Stimulated activated CD8-positive, alpha-beta memory T cell treated with anti-CD3 and anti-CD28 coated beads, Interleukin-4, amount 100 ng/mL, for 48 hours (primary cell): ENCODE measurements at regions not wholly inside any gene's neighbourhood (a gene's known extent, or its start where the extent isn't known, plus 50 kb on each side); places are given as distances from the start of the nearest gene placed in this dataset.
"Not testable (repeated sequence)": the region's sequence is repeated elsewhere in the genome, so short reads cannot be mapped to it uniquely, and the experiment has no call there.

ENCODE experiments used
- DNase-seq: peaks from one replicate; pipeline ENCODE4 v3.0.0-alpha.2; 2020

DNA sequence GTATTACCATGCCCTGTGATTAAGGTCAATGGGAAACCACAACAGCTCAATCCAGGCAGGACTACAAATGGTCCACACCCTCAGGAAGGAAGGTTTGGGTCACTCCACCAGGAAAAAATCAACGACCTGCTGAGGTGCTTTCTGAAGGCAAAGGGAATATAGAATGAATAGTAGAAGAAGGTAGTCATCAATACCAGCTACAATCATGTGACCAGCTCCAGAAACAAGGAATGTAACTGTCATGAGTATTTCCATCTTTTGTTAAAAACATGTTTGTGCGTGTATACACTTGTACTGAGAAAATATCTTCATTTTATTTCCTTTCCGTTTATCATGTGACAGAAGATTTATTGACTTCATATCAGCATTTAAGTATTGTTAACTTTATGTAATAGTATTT lies 2028.6 kb upstream of the PCDH20 start:
- DNase-seq, result not testable (repeated sequence)

DNA sequence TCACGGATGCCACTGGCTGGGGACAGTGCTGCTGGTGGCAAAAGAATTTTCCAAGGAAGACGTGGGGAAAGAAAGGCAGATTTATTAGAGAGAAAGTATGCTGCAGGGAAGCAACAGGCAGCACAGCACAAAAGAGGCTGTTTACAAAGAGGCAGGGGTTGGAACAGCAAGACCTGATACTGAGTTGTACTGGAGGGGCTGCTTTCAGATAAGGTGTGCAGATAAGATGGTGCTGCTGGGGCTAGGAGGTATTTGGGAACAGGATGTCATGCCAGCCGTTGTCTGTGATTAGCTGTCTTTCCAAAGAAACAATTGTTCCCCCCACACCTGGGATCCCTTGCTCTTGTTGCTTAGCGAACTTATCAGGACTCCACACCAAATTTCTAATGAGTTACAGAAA lies 2023.3 kb upstream of the PCDH20 start:
- no peak for DNase-seq

DNA sequence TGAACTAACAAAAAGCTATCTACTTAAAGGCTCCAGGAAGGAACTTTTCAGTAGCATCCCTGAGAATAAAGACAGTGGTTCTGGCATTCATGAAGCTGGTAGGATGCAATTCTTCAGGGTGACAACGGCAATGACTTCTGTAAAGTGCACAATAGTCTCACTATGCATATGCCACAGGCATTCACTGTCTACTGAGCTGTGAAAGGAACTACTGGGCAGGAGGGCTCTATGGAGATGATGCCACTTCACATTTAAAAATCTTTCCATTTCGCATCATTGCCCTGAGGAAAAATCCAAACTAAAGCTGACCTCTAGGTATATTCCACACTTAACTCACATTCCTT lies 2020.6 kb upstream of the PCDH20 start:
- no peak for DNase-seq

DNA sequence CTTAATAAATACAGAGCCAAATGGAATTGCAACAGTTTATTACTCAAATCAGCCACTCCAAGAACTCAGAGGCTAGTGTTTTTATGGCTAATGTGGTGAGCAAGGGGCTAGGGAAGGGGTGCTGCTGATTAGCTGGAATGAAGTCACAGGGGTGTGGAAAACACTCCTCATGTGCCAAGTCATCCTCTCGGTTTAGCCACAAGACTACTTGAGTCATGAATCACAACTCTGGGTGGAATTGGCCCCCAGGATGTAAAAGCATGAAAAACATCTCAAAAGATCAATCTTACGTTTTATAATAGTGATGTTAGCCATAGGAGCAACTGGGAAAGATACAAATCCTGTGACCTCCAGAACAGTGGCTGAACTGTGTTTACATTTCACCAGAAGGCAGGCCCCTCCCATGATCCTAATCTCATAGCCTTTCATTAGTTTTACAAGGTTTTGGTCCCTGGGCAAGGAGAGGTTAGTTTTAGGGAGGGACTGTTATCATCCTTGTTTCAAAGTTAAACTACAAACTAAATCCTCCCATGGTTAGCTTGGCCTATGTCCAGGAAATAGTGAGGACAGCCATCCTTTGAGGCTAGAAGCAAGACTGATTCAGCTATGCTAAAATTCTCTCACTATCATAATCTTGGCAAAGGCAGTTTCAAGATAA lies 2020.1 kb upstream of the PCDH20 start:
- DNase-seq, result no peak

DNA sequence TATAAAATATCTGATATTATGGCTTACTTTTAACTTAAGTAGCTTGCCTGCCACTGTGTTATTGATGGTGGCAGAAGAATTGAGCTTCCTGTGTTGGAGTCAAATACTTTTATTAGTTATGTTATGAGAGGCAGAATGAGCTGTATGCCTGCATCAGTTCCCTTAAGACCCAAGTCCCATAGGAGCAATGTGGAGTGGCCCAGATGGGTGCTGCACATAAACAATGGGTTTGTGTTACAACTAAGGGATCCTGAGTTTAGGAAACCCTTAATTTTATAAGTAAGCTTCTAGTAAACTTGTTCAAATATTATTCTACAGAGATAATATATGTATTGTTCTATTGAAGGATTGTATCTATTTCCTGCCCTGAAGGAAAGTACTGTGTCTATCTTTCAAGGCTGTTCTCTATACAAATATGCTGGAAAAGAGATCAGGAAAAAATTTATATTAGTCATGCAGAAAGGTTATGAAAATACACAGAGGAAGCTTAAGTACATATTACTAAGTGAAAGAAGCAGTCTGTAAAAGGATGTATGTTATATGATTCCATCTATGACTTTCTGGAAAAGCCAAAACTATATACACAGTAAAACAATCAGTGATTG lies 2018.0 kb upstream of the PCDH20 start:
- no peak for DNase-seq

- DNase-seq, result no peak
Measured at GRCh38 chr13:63427170-63427569, 2011.5 kb upstream of the PCDH20 start.

DNA sequence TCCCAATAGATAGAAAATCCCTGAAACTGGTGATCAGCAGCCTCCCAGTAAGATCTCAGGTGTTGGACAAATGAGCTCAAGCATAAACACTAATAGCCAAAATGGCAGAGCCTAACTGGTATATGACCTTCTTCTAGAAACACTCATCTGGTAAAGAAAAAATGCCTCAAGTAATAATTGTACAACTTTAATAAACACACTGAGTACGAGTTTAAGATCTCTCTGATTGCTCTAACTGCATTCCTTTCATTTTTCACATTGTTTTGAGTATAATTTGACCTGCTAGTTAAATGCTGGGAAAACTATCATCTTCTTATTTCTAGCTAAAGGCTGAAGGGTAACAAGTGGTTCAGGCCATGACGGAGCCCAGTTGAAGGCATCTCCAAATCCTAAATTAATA lies 2009.5 kb upstream of the PCDH20 start:
- DNase-seq, result no peak

GRCh38 chr13:63421123-63421522 lies 2005.5 kb upstream of the PCDH20 start:
- DNase-seq, result no peak

DNA sequence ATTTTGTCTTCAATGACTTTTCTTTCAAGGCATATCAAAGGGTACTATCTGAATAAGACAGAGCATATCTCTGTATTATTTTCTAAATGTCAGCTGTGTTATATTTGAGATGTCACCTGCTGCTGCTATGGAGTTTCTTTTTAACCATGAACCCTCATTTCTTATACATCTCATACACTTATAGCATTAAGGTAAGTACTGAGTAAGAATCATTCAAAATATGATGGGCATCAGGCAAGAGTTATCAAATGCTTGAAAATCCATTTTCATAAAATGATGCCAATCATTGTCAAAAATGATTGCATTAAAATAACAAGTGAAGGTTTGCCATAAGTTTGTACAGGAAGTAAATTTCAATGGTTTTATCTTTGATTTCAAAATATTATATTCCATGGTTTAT lies 2005.0 kb upstream of the PCDH20 start:
- DNase-seq, result no peak

DNA sequence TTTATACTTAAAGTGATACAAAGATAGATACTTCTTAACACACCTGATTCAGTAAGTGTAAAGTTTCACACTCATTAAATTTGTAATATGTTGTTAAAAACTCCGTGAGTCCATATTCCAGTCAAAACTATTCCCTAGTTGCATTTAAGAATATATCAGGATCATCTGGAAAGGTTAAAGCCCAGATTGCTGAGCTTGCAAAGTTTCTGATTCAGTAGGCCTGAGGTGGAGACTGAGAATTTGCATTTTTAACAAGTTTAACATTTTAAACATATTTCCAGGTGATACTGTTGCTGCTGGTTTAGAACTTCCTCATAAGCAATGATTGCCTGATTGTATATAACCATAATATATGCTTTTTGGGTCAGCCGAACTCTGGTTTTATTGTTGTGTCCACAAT lies 1998.6 kb upstream of the PCDH20 start:
- DNase-seq, result no peak

DNA sequence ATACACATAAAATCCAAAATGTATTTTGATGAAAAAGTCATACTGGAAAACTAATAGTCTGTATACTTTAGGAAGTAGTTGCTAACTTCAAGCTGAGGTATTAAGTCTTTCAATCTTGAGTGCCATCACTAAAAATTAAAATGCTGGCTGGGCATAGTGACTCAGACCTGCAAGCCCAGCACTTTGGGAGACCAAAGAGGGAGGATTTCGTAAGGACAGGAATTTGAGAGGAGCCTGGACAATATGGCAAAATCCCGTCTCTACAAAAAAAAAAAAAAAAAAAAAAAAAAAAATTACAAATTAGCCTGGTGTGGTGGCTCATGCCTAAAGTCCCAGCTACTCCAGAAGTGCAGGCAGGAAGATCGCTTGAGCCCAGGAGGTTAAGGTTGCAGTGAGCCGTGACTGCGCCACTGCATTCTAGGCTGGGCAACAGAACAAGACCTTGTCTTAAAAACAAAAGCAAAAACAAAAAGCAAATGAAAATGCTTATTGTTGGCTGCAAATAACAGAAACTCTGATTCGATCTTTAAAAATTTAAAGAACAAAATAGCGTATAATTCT lies 1994.2 kb upstream of the PCDH20 start:
- no peak for DNase-seq

- DNase-seq, result no peak
Measured at GRCh38 chr13:63408331-63409189, 1992.9 kb upstream of the PCDH20 start.

DNA sequence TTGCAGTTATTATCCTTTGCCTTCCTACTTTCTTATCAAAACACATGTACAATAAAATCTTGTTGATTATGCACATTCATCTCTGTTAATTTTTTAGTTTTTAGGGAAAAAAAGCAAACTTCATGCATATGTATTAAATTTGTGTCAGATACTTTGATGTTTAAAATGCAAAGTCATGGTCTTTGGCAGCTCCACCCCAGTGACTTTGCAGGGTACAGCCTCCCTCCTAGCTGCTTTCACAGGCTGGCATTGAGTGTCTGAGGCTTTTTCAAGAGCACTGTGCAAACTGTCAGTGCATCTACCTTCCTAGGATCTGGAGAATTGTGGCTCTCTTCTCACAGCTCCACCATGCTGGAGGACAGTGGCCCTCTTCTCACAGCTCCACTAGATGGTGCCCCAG lies 1988.1 kb upstream of the PCDH20 start:
- DNase-seq, result no peak

- DNase-seq, result no peak
Measured at GRCh38 chr13:63396746-63397145, 1981.1 kb upstream of the PCDH20 start.

DNA sequence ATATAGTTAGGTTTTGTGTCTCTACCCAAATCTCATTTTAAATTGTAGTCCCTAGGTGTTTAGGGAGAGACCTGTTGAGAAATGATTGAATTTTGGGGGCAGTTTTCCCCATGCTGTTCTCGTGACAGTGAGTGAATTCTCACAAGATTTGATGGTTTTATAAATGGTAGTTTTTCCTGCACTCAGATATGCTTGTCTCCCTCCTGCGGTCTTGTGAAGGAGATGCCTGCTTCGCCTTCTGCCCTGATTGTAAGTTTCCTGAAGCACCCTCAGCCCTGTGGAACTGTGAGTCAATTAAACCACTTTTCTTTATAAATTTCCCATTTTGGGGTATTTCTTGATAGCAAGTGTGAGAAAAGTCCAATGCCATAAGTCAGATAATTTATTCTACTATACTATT lies 1977.5 kb upstream of the PCDH20 start:
- DNase-seq, result no peak

GRCh38 chr13:63389756-63390155 lies 1974.1 kb upstream of the PCDH20 start:
- no peak for DNase-seq

DNA sequence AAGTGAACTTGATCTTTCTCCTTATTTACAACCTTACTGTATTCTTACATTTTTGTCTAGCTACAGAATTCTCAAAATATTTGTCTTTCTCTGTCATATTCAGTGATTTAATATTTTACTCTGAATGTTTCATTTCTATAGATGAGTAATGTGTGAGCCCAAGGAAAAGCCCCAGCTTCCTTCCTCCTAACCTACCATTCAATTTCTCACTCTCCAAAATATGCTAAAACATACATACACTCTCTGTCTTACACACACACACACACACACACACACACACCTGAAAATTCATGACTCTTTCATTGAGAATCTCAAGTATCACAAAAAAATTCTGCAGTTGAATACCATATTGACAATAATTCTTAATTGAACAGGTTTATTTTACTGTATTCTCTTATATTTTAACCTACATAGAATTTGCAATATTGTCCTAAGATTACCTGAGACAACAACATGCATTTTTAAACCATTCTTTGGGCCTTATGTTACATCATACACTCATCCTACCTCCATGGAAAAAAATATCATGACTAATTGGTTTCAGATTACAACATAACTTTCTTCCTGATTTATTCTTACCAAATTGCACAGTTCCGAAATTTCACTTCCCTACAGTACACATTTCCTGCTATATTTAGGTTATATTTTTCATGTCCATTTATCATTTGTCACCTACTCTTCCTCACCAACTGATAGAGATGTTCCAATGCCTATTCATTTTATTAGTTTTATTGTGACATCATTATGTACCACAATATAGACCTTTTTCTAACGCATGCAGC lies 1965.6 kb upstream of the PCDH20 start:
- no peak for DNase-seq

DNA sequence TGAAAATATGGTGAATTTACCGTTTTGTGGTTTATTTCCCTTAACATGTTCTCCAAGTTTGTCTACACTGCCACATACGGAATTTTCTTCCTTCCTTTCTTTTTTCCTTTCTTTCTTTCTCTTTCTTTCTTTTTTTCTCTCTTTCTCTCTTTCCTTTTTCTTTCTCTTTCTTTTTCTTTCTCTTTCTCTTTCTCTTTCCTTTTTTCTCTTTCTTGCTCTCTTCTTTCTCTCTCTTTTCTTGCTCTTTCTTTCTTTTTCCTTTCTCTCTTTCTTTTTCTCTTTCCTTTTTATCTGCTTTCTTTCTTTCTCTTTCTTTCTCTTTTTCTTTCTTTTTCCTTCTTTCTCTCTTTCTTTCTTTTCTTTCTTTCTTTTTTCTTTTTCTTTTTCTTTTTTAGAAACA lies 1962.3 kb upstream of the PCDH20 start:
- no peak for DNase-seq

DNA sequence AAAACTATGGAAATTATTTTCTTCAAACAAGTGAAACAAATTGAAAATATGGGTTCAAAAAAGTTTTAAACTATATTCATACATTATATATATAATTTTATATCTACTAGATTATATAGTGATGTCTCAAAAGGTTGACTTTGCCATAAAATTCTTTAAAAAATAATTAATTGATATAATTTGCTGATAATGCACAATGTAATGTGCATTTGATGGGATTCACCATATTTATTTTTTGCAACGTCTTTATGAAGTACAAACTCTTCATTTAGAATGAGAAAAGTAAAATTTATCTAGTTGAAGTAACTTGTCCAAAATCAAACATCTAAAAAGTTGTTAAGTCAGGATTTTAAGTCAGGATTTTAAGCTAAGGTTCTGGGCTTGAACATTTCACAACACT lies 1954.5 kb upstream of the PCDH20 start:
- DNase-seq, result no peak

DNA sequence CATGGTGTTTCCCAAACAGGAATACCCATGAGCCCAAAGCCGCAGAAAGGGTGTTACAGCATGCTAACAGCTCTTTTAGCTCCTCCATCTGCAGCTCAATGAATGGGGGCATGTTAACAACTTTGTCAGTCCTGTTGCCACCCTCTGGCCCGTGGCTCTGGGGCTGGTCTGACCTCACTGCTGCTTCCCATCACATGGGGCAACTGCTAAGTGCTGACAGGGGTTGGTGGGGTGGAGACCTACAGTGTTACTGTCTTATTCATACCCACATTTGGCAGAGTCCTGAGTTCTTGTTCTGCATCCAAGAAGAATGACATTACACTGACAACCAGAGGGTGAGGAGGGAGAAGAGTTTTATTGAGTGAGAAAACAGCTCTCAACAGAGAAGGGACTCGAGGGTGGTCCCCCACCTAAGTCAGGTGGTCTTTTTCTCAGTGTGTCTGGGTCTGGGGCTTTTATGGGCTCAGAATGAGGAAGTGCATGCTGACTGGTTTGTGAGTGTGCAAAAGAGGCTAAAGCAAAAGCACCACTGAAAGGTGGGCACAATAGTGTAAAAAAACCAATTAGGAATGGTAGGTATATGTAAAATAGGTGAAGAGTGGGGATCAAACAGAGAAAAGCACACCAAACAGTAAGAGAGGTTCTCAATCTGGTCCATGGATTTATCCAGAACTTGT lies 1952.0 kb upstream of the PCDH20 start:
- DNase-seq, result no peak

DNA sequence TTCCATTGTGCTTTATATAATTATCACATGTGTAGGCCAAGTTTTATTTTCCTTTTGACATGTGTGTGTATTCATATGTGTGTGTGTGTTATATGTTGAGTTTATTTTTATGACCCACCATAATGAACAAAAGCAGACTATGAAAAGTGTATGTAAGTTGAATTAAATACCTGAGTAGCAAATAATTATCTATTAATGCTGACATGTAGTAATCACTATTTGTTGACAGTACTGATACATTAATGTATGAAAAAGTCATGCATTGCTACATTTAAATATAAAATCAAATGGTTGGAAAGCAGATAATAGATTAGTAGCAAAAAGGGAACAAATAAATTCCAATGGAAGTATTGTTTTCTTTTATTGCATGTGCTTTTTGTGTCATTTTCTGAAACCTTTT lies 1948.5 kb upstream of the PCDH20 start:
- DNase-seq, result no peak

DNA sequence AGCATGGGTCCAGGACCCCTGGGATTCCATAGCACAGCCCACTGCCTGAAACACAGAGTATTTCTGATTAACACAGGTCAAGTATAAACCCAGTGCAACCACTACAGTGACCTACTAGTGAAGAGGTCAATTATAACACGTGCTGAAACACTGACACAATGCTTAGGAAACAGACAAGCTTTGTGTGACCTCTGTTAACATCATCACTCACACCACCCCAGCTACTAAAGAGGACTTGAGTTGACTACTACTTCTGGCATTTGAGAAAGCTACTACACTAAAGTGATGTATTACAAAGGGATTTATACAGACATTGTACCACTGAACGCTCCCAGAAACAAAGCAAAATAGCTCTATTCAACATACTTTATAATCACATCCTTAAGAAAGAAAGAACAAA lies 1935.9 kb upstream of the PCDH20 start:
- no peak for DNase-seq

- DNase-seq, result no peak
Measured at GRCh38 chr13:63351081-63351480, 1935.4 kb upstream of the PCDH20 start.
